ENCODE measurements at regions not wholly inside any gene's neighbourhood (a gene's known extent, or its start where the extent isn't known, plus 50 kb on each side); places are given as distances from the start of the nearest gene placed in this dataset.

GRCh38 chr4:160299608-160300007 lies 1196.7 kb downstream of the RAPGEF2 start:
- Histone ChIP-seq H2AFZ (ENCODE audit: control insufficient read depth, low read depth, low read length) (no peak overlapping the region), H3K9me3 (replicated peaks; ENCODE audit: control insufficient read depth, insufficient read depth, low read length) (no peaks in the 10 kb centered on the region), H3K4me2 (ENCODE audit: control insufficient read depth, insufficient read depth) (no peak overlapping the region), H3K4me3 (no peak overlapping the region), H3K9ac (ENCODE audit: control insufficient read depth, insufficient read depth, low read length) (no peak overlapping the region), H3K79me2 (ENCODE audit: control insufficient read depth, insufficient read depth, low read length) (no peaks in the 10 kb centered on the region), H3K27me3 (replicated peaks in 1 of 2; ENCODE audit: control insufficient read depth in 2 of 2, insufficient read depth in 2 of 2, low read length in 1 of 2) (no peaks in the 10 kb centered on the region), H3K4me1 (ENCODE audit: control insufficient read depth, insufficient read depth, low read length) (no peaks in the 10 kb centered on the region), H3K27ac (ENCODE audit: control insufficient read depth, insufficient read depth) (no peak overlapping the region), H3K36me3 (ENCODE audit: control insufficient read depth in 2 of 2, insufficient read depth in 2 of 2, low read length in 1 of 2) (no peaks in the 10 kb centered on the region), H4K20me1 (ENCODE audit: control insufficient read depth, insufficient read depth) (no peaks in the 10 kb centered on the region)
- ChIA-PET RAD21 (ENCODE audit: unreplicated experiment) (no interaction called here), SMC1A (ENCODE audit: uncharacterized antibody, unreplicated experiment) (no interaction called here), CTCF (no interaction called here), POLR2A (no interaction called here)
- no peak for ATAC-seq
- no peak for FAIRE-seq
- 40% methylated on average over 2 of the region's 2 CpGs for WGBS (ENCODE audit: insufficient coverage, insufficient replicate concordance, low lambda C conversion rate, missing lambda C conversion rate)
- in situ Hi-C loops (cut with MboI) (no loop called here), intact Hi-C loops (cut with micrococcal nuclease; ENCODE audit: unreplicated experiment) (no loop called here)
- BruUV-seq (replicated peaks) = no TSS peak
- no peak for DNase-seq (ENCODE audit: low read depth, low spot score)
- no peak for TF ChIP-seq SMAD5 (IDR thresholded peaks at IDR 0.05; ENCODE audit: low read depth)
- TF ChIP-seq ZBTB4 (CRISPR knock-in tag; IDR thresholded peaks at IDR 0.05) = no peak
- TF ChIP-seq CBX3 (IDR thresholded peaks at IDR 0.05; ENCODE audit: borderline replicate concordance, low read depth) = no peak
- TF ChIP-seq ZNF217 (IDR thresholded peaks at IDR 0.05) = no peak
- TF ChIP-seq CBX5 (IDR thresholded peaks at IDR 0.05; ENCODE audit: low read depth) = no peak
- no peak for TF ChIP-seq BCL3 (IDR thresholded peaks at IDR 0.05; ENCODE audit: borderline replicate concordance, insufficient read depth, low read depth, low read length, poor library complexity, severe bottlenecking)
- TF ChIP-seq USF2 (IDR thresholded peaks at IDR 0.05; ENCODE audit: borderline replicate concordance, low read depth, low read length) = no peak
- TF ChIP-seq SP1 (IDR thresholded peaks at IDR 0.05; ENCODE audit: low read depth, low read length) = no peak
- no peak for TF ChIP-seq PBX3 (IDR thresholded peaks at IDR 0.05; ENCODE audit: insufficient replicate concordance, low read depth, low read length)
- TF ChIP-seq HDGF (IDR thresholded peaks at IDR 0.05) = no peak
- no peak for TF ChIP-seq DPF2 (IDR thresholded peaks at IDR 0.05)
- no peak for TF ChIP-seq HDAC6 (IDR thresholded peaks at IDR 0.05; ENCODE audit: unreplicated experiment)
- no peak for TF ChIP-seq CREB1 (IDR thresholded peaks at IDR 0.05; ENCODE audit: low read depth)
- TF ChIP-seq PAX5 (IDR thresholded peaks at IDR 0.05; ENCODE audit: borderline replicate concordance, low read depth, low read length) = no peak
- no peak for TF ChIP-seq EED (IDR thresholded peaks at IDR 0.05; ENCODE audit: low read depth)
- TF ChIP-seq ZBTB11 (CRISPR knock-in tag; IDR thresholded peaks at IDR 0.05) = no peak
- TF ChIP-seq RB1 (IDR thresholded peaks at IDR 0.05; ENCODE audit: borderline replicate concordance) = no peak
